Fibroblast of lung (primary cell): ENCODE measurements at regions not wholly inside any gene's neighbourhood (a gene's known extent, or its start where the extent isn't known, plus 50 kb on each side); places are given as distances from the start of the nearest gene placed in this dataset.

Source experiments
- DNase-seq, 2 donors: peaks; one replicate each; pipeline versions ENCODE4 v3.0.0 to v3.0.0-alpha.2; 2010; ENCODE audit warnings: low read depth in 2 of 2
- H2AFZ ChIP-seq: 2 replicates; pipeline ENCODE4 v1.5.1; 2012; ENCODE audit warnings: low read length, control low read depth, inconsistent platforms
- H3K27ac ChIP-seq: 2 replicates; pipeline ENCODE4 v1.5.1; 2011; ENCODE audit warnings: low read length, control low read depth; ENCODE audit not compliant: insufficient read depth
- H3K27me3 ChIP-seq: 2 replicates; pipeline ENCODE4 v1.5.1; 2011; ENCODE audit warnings: mild to moderate bottlenecking, low read length; ENCODE audit not compliant: control insufficient read depth, insufficient read depth
- H3K36me3 ChIP-seq: 2 replicates; pipeline ENCODE4 v1.5.1; 2011; ENCODE audit warnings: low read length; ENCODE audit not compliant: control insufficient read depth, insufficient read depth
- H3K4me1 ChIP-seq: 2 replicates; pipeline ENCODE4 v1.5.1; 2011; ENCODE audit warnings: low read length; ENCODE audit not compliant: control insufficient read depth, insufficient read depth; ENCODE audit errors: extremely low read depth
- H3K4me2 ChIP-seq: 2 replicates; pipeline ENCODE4 v1.5.1; 2011; ENCODE audit warnings: low read length, control low read depth; ENCODE audit not compliant: insufficient read depth; ENCODE audit errors: extremely low read depth
- H3K4me3 ChIP-seq, 4 experiments: fragments of 200-600 bp in 1 of 4; sonication (generic) in 1 of 4; replicated peaks in 1 of 4; 2 replicates each; pipeline ENCODE4 v1.5.1; 2011 to 2016; ENCODE audit warnings: low read length in 4 of 4, low read depth in 3 of 4, mild to moderate bottlenecking in 3 of 4, control low read depth in 2 of 4, inconsistent platforms in 1 of 4, mixed read lengths in 1 of 4; ENCODE audit not compliant: insufficient read depth in 1 of 4; ENCODE audit errors: control extremely low read depth in 1 of 4
- H3K79me2 ChIP-seq: 2 replicates; pipeline ENCODE4 v1.5.1; 2012; ENCODE audit warnings: mild to moderate bottlenecking, low read length, inconsistent platforms; ENCODE audit not compliant: control insufficient read depth, insufficient read depth
- H3K9ac ChIP-seq: 2 replicates; pipeline ENCODE4 v1.5.1; 2011; ENCODE audit warnings: mild to moderate bottlenecking, low read length, control low read depth; ENCODE audit not compliant: insufficient read depth
- H3K9me3 ChIP-seq: 2 replicates; pipeline ENCODE4 v1.5.1; 2012; ENCODE audit warnings: low read depth, low read length; ENCODE audit not compliant: control insufficient read depth, insufficient read depth
- H4K20me1 ChIP-seq: 2 replicates; pipeline ENCODE4 v1.5.1; 2011; ENCODE audit warnings: low read length; ENCODE audit not compliant: control insufficient read depth, insufficient read depth; ENCODE audit errors: extremely low read depth
- EZH2 ChIP-seq: IDR thresholded peaks from 2 replicates; pipeline ENCODE4 v1.5.1; 2012; ENCODE audit warnings: low read length, control low read depth, mild to moderate bottlenecking; ENCODE audit errors: missing control alignments
- TF ChIP-seq, protein P1 (sequence below), 2 donors: IDR thresholded peaks in 1 of 2; conservative IDR thresholded peaks in 1 of 2; 1 replicate in 1 of 2; 2 replicates in 1 of 2; pipeline ENCODE4 v1.5.1; 2011 to 2012; ENCODE audit warnings: low read length in 2 of 2, control low read depth in 1 of 2, inconsistent platforms in 1 of 2, low read depth in 1 of 2, mild to moderate bottlenecking in 1 of 2

DNA sequence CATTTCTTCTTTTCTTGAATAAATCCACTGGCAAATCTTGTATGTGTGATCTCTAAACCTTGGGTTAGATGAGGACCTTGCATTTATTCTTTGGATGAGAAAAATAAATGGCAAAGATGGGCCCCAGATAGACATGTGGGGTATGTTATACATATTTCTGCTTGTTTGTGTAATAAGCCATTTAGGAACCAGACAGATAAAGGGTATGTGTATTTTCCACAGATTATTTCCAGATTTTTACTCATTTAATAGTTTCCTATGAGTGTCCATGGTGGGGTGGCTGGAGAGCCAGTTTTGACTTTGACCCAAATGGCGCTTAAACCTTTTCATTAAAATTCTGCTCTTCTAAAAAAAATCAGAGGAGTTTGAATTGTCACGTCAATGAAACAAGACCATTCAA, 102.8 kb downstream of the MYCN start:
- Histone ChIP-seq H3K4me3 (no peak overlapping the region), H4K20me1 (no peaks in the 10 kb centered on the region), H3K9ac (no peak overlapping the region), H2AFZ (no peak overlapping the region), H3K4me2 (no peak overlapping the region), H3K27me3 (no peaks in the 10 kb centered on the region), H3K4me1 (no peaks in the 10 kb centered on the region), H3K9me3 (no peaks in the 10 kb centered on the region), H3K36me3 (no peaks in the 10 kb centered on the region), H3K79me2 (no peaks in the 10 kb centered on the region), H3K27ac (no peak overlapping the region)
- DNase-seq: no peak
- TF ChIP-seq, protein P1, sequence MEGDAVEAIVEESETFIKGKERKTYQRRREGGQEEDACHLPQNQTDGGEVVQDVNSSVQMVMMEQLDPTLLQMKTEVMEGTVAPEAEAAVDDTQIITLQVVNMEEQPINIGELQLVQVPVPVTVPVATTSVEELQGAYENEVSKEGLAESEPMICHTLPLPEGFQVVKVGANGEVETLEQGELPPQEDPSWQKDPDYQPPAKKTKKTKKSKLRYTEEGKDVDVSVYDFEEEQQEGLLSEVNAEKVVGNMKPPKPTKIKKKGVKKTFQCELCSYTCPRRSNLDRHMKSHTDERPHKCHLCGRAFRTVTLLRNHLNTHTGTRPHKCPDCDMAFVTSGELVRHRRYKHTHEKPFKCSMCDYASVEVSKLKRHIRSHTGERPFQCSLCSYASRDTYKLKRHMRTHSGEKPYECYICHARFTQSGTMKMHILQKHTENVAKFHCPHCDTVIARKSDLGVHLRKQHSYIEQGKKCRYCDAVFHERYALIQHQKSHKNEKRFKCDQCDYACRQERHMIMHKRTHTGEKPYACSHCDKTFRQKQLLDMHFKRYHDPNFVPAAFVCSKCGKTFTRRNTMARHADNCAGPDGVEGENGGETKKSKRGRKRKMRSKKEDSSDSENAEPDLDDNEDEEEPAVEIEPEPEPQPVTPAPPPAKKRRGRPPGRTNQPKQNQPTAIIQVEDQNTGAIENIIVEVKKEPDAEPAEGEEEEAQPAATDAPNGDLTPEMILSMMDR (conservative IDR thresholded peaks at IDR 0.05 in 1 of 2, IDR thresholded peaks at IDR 0.05 in 1 of 2; ENCODE audit: low read depth in 1 of 2, low read length in 2 of 2): no peak
- no peak for TF ChIP-seq EZH2

DNA sequence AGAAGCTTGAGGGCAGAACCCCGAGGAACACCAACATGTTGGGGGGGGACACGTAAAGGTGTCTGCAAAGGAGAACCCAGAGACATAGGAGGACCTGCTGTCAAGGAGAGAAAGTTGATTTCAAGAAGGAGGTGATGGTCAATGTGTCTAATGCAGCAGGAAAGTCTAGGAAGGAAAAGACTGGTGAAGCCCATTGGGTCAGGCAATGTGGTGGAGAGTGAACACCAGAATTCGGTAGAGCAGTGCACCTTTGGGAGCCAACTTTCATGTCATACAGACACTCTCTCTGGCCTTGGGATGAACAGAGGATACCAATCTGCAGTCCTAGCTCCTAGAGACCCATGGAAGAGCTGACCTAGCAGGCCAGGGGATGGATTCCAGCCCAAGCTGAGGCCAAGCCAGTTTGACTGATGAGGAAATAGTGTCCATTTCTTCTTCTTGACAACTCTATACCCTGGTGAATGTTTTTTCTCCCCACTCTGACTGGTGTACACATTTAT, 101.9 kb downstream of the MYCN start:
- Histone ChIP-seq H3K9ac (no peak overlapping the region), H3K79me2 (no peaks in the 10 kb centered on the region), H2AFZ (no peak overlapping the region), H3K4me3 (no peak overlapping the region), H3K4me2 (no peak overlapping the region), H3K9me3 (no peaks in the 10 kb centered on the region), H3K27me3 (no peaks in the 10 kb centered on the region), H4K20me1 (no peaks in the 10 kb centered on the region), H3K36me3 (no peaks in the 10 kb centered on the region), H3K4me1 (no peaks in the 10 kb centered on the region), H3K27ac (no peak overlapping the region)
- TF ChIP-seq EZH2: no peak
- TF ChIP-seq, protein P1 (conservative IDR thresholded peaks at IDR 0.05 in 1 of 2, IDR thresholded peaks at IDR 0.05 in 1 of 2; ENCODE audit: low read depth in 1 of 2, low read length in 2 of 2): no peak
- no peak for DNase-seq

DNA sequence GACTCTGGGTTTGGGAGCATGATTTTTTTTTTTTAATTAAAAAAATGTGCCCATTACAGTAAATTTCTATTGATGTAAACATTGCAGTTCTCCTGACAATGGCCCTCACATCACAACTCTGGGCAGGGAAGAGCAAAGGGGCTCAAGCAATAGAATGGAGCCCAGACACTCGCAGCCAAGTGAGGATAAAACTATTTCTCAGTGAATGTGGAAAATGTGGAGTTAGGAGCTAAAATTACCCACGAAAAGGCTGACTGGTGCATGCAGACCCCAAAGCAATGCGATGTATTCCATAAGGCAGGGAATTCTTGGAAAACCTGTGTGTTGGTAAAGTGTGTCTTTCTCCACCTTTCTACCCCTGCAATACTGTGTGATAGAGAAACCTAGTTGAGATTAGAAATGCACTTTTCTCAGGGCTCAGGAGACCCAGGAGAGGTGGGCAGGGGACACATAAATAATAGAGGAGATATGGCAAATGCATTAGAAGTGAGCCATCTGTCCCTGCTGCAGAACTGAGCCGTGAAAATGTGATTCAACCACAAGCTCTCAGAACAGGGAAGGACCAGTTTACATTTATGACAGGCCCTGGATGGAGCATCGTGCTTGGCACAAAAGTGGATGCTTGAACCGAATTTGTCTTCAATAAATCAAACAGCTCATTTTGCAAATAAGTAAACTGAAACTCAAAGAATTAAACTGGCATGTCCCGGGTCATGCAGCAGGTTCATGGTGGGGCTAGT, 100.1 kb downstream of the MYCN start:
- Histone ChIP-seq H3K79me2 (no peaks in the 10 kb centered on the region), H3K9ac (no peak overlapping the region), H3K36me3 (no peaks in the 10 kb centered on the region), H3K4me2 (no peak overlapping the region), H3K27ac (no peak overlapping the region), H3K27me3 (no peaks in the 10 kb centered on the region), H3K9me3 (no peaks in the 10 kb centered on the region), H4K20me1 (no peaks in the 10 kb centered on the region), H3K4me1 (no peaks in the 10 kb centered on the region), H2AFZ (no peak overlapping the region), H3K4me3 (no peak overlapping the region)
- TF ChIP-seq, protein P1 (conservative IDR thresholded peaks at IDR 0.05 in 1 of 2, IDR thresholded peaks at IDR 0.05 in 1 of 2; ENCODE audit: low read depth in 1 of 2, low read length in 2 of 2): no peak
- TF ChIP-seq EZH2: no peak
- DNase-seq: no peak
